ENCODE measurements at regions not wholly inside any gene's neighbourhood (a gene's known extent, or its start where the extent isn't known, plus 50 kb on each side); places are given as distances from the start of the nearest gene placed in this dataset.

GRCh38 chr2:167553635-167554034 lies 665.4 kb downstream of the XIRP2 start:
- TF ChIP-seq CTCF (optimal IDR thresholded peaks at IDR 0.05 in 1 of 3, IDR thresholded peaks at IDR 0.05 in 1 of 3, conservative IDR thresholded peaks at IDR 0.05 in 1 of 3; ENCODE audit: extremely low read depth in 1 of 3, insufficient read depth in 2 of 3, low read length in 3 of 3): no peak
- TF ChIP-seq EZH2 (IDR thresholded peaks at IDR 0.05; ENCODE audit: low read length): no peak

Data from keratinocyte (primary cell).